AG04449 (cell line): ENCODE measurements at regions not wholly inside any gene's neighbourhood (a gene's known extent, or its start where the extent isn't known, plus 50 kb on each side); places are given as distances from the start of the nearest gene placed in this dataset.

Experiments used
- CTCF ChIA-PET: fragments of 350-600 bp; formaldehyde crosslinking; extraction: SDS; loops from one replicate; lab custom pipeline; 2021; ENCODE audit warnings: antibody characterized with exemption; lab: Yijun Ruan, JAX
- POLR2A ChIA-PET: fragments of 400-600, 350-600 bp; formaldehyde crosslinking; extraction: SDS; loops from one replicate; lab custom pipeline; 2020; ENCODE audit warnings: antibody characterized with exemption, inconsistent platforms; lab: Yijun Ruan, JAX
- DNase-seq: peaks from one replicate; pipeline ENCODE4 v3.0.0-alpha.2; 2010; ENCODE audit warnings: low read depth, low spot score
- H3K4me3 ChIP-seq: 2 replicates; pipeline ENCODE4 v1.5.1; 2011; ENCODE audit warnings: low read depth, mild to moderate bottlenecking, control low read depth, low read length
- TF ChIP-seq, protein P1 (sequence below): IDR thresholded peaks from one replicate; pipeline ENCODE4 v1.5.1; 2011; ENCODE audit warnings: mild to moderate bottlenecking, moderate library complexity, low read length, control low read depth, inconsistent platforms; ENCODE audit not compliant: insufficient read depth; ENCODE audit errors: missing control alignments

DNA sequence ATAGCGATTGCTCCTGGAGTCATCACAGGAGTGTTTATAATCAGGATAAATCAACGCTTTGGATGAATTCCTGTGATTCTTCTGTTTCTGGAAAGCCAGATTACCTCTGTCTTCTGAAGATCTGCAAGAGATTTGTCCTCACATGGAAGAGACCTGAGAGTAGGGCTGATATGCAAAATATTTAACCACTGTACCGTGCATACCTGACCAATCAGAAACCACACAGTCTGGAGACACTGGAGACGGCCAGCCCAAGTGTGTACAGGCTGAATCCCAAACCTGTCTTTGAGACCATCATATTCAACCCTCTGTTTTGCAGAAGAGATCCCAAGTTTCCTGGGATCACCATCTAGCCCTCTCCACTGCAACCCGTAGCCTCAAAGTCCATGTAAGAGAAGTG is 50.4 kb upstream of the WT1 start:
- H3K4me3 ChIP-seq: no peak overlapping the region
- ChIA-PET CTCF (no interaction called here), POLR2A (no interaction called here)
- TF ChIP-seq, protein P1, sequence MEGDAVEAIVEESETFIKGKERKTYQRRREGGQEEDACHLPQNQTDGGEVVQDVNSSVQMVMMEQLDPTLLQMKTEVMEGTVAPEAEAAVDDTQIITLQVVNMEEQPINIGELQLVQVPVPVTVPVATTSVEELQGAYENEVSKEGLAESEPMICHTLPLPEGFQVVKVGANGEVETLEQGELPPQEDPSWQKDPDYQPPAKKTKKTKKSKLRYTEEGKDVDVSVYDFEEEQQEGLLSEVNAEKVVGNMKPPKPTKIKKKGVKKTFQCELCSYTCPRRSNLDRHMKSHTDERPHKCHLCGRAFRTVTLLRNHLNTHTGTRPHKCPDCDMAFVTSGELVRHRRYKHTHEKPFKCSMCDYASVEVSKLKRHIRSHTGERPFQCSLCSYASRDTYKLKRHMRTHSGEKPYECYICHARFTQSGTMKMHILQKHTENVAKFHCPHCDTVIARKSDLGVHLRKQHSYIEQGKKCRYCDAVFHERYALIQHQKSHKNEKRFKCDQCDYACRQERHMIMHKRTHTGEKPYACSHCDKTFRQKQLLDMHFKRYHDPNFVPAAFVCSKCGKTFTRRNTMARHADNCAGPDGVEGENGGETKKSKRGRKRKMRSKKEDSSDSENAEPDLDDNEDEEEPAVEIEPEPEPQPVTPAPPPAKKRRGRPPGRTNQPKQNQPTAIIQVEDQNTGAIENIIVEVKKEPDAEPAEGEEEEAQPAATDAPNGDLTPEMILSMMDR: no peak
- no peak for DNase-seq
